HG02852 (cell line): ENCODE measurements at regions not wholly inside any gene's neighbourhood (a gene's known extent, or its start where the extent isn't known, plus 50 kb on each side); places are given as distances from the start of the nearest gene placed in this dataset.

Source experiments
- ATAC-seq: cut with Tn5 transposase; IDR thresholded peaks from one replicate; pipeline ENCODE4 v1.9.1; 2021; ENCODE audit warnings: mild to moderate bottlenecking, moderate library complexity; ENCODE audit not compliant: unreplicated experiment

GRCh38 chr1:217009376-217009775 lies 286.1 kb upstream of the ESRRG start:
- no peak for ATAC-seq

DNA sequence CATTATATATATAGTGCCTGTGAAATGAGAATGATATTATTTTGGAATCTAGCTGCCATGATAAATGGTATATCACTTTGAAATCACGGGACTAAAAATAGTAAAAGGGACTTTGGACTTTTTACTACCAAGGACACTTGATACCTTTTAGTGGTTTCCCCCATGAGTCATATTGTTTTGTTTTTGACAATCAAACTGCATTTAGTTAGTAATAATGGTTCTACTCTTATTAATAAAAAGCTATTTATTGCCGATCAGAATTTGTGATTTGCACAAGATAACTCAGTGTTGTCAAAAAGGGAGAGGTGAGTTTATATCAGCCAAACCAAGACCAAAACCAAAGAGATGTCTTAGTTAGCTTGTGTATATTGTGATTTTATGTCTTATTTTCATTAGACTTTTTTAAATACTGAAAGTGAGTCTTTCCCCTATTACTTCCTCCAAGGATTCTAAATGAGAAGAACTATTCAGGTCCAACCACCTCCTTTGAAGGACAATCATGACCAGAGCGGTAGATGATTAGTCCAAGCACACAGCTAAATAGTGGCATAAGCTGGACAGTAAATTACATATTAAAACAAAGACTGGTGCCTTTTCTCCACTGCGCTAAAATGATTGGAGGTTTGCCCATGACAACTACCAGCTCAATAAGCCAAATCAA lies 281.7 kb upstream of the ESRRG start:
- no peak for ATAC-seq

GRCh38 chr1:217003355-217003754 lies 280.1 kb upstream of the ESRRG start:
- no peak for ATAC-seq

- no peak for ATAC-seq
Observed at GRCh38 chr1:216997831-216998230, 274.6 kb upstream of the ESRRG start.

GRCh38 chr1:216997069-216997468 lies 273.8 kb upstream of the ESRRG start:
- ATAC-seq: no peak

- ATAC-seq: no peak
Observed at GRCh38 chr1:216984536-216984935, 261.3 kb upstream of the ESRRG start.

GRCh38 chr1:216983823-216984222 lies 260.6 kb upstream of the ESRRG start:
- ATAC-seq: no peak

DNA sequence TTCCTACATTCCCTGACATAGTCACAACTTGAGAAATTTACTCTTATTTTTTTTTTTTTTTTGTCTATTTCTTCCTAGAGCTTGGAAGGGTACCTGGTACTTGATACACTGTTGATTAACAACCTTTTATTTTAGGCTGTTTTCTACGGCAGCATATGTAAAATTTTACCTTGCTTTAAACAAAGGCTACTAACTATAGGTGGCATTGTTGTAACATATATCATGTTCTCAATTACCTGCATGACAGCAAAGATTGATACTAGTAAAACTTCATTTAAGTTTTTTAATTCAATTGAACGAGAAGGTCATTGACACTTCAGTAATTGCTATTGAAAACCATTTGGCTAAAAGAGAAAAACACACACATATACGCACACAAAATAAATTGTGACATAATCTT lies 238.3 kb upstream of the ESRRG start:
- no peak for ATAC-seq

- ATAC-seq: no peak
Observed at GRCh38 chr1:216960716-216961115, 237.5 kb upstream of the ESRRG start.

DNA sequence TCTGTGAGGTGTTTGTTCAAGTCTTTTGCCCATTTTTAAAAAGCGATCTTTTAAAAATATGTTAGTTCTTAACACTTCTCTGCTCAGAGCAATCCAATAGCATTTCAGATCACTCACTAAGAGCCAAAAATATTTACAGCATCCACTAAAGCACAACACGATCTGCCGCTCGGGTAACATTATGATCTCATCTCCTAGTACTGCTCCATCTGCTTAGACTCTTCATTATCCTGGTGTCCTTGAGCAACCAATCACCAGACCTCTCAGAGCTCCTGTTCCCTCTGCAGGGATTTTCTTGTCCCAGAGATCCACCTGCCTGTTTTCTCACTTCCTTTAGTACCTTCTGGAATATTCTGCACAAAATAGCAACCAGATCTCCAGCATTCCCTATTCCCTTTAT lies 235.3 kb upstream of the ESRRG start:
- ATAC-seq: no peak

GRCh38 chr1:216953495-216953894 lies 230.3 kb upstream of the ESRRG start:
- ATAC-seq: no peak

- no peak for ATAC-seq
Observed at GRCh38 chr1:216952864-216953263, 229.6 kb upstream of the ESRRG start.

GRCh38 chr1:216945538-216946080 lies 222.4 kb upstream of the ESRRG start:
- no peak for ATAC-seq

- no peak for ATAC-seq
Observed at GRCh38 chr1:216944864-216945510, 221.8 kb upstream of the ESRRG start.

- ATAC-seq: no peak
Observed at GRCh38 chr1:216937491-216937890, 214.3 kb upstream of the ESRRG start.

GRCh38 chr1:216936779-216937178 lies 213.6 kb upstream of the ESRRG start:
- ATAC-seq: no peak

DNA sequence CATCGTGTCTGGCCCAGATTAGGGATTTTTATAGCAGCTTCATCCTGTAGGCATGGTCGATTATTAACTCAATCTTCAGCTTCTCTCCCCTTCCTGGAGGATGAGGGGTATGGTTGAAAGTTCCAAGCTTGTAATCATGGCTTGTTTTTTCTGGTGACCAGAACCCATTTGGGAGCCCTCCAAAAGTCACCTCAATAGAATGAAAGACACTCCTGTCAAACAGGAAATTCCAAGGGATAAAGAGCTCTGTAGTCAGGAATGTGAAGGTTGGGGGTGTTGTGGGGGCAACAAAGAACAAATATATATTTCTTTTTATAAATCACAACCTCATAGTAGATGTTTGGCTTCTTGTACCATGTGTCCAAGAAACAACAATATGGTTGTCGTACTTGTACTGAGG lies 212.7 kb upstream of the ESRRG start:
- no peak for ATAC-seq

DNA sequence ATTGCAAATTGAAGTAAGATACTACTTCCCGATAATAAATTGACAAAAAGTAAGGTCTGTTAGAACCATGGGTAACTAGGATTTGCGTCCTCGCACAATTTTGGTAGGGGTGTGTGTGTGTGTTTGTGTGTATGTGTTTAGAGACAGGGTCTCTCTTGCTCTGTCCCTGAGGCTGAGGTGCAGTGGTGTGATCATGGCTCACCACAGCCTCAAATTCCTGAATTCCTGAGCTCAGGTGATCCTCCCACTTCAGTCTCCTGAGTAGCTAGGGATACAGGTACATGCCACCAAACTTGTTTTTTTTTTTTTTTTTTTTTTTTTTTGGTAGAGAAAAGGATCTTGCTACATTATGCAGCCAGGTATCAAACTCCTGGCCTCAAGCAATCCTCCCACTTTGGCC lies 209.2 kb upstream of the ESRRG start:
- ATAC-seq: no peak

- ATAC-seq: no peak
Observed at GRCh38 chr1:216929870-216930582, 206.8 kb upstream of the ESRRG start.

GRCh38 chr1:216927633-216928032 lies 204.4 kb upstream of the ESRRG start:
- ATAC-seq: no peak

DNA sequence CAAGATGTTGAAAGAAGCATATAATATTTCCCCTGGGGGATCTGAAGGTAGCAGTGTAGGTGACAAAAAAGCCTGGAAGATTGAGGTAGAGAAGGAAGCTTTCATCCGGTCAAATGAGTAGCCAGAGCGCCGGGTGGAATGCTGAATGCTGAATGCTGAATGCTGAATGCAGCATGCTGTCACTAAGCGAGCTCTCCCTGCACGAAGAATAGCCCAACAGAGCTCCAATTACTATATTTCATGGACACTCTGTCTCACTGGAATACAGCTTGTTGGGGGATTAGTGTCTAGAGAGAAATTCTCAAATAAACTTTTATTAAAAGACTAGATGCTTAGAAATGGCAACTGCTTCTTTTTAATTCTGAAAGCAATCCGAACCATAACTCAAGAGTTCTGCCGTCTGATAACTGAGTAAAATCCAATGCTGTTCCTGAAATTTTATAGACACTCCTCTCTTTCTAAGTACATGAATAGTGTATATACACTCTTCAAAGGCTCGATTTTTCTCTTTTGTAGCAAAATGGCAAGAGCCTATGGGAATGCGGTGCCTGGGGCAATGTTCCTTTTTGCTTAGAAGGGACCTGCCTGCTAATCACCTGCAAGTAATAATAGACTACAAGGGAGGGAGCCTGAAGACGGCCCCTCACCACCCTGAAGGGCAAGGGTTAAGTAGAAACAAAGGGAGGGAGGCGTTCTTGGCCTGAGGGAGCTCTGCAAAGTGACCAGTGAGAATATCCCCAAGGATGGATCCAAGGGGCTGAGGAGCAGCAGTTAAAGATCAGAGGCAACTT lies 203.7 kb upstream of the ESRRG start:
- ATAC-seq: no peak
